OCI-LY1 (cell line): ENCODE measurements at regions not wholly inside any gene's neighbourhood (a gene's known extent, or its start where the extent isn't known, plus 50 kb on each side); places are given as distances from the start of the nearest gene placed in this dataset.

Experiments
- H2AFZ ChIP-seq: fragments of 200-600 bp; sonication (generic), shearing (Covaris generic); 2 replicates; pipeline ENCODE4 v1.6.0; 2014; ENCODE audit warnings: antibody characterized with exemption, mild to moderate bottlenecking, low read length
- H3F3A ChIP-seq: fragments of 200-600 bp; sonication (generic), shearing (Covaris generic); 2 replicates; pipeline ENCODE4 v1.6.0; 2014; ENCODE audit warnings: mild to moderate bottlenecking, antibody characterized with exemption, low read length, moderate library complexity; ENCODE audit not compliant: insufficient read depth
- H3K27ac ChIP-seq: fragments of 200-600 bp; sonication (generic); 2 replicates; pipeline ENCODE4 v1.5.1; 2014; ENCODE audit warnings: low read length, mixed run types, mild to moderate bottlenecking, low read depth; ENCODE audit not compliant: poor library complexity, severe bottlenecking
- H3K27me3 ChIP-seq: fragments of 200-600 bp; sonication (generic); 2 replicates; pipeline ENCODE4 v1.6.0; 2014; ENCODE audit warnings: antibody characterized with exemption, mild to moderate bottlenecking, low read length, moderate library complexity; ENCODE audit not compliant: insufficient read depth
- H3K36me3 ChIP-seq: fragments of 200-600 bp; sonication (generic); 2 replicates; pipeline ENCODE4 v1.6.1; 2014; ENCODE audit warnings: mild to moderate bottlenecking, antibody characterized with exemption, low read length, moderate library complexity, mixed read lengths; ENCODE audit not compliant: insufficient read depth
- H3K4me1 ChIP-seq: fragments of 200-600 bp; sonication (generic); 2 replicates; pipeline ENCODE4 v1.5.1; 2014; ENCODE audit warnings: mild to moderate bottlenecking, low read length, moderate library complexity; ENCODE audit not compliant: insufficient read depth, severe bottlenecking
- H3K4me2 ChIP-seq: fragments of 200-600 bp; sonication (generic), shearing (Covaris generic); 2 replicates; pipeline ENCODE4 v1.6.1; 2014; ENCODE audit warnings: low read length
- H3K4me3 ChIP-seq: fragments of 200-600 bp; sonication (generic); 2 replicates; pipeline ENCODE4 v1.5.1; 2014; ENCODE audit warnings: low read length, low read depth, mild to moderate bottlenecking, mixed read lengths; ENCODE audit not compliant: poor library complexity, severe bottlenecking
- H3K79me2 ChIP-seq: fragments of 200-600 bp; shearing (Covaris generic); 2 replicates; pipeline ENCODE4 v1.6.1; 2016; ENCODE audit warnings: mixed run types, low read length, mixed read lengths; ENCODE audit not compliant: insufficient read depth
- H3K9ac ChIP-seq: fragments of 200-600 bp; sonication (generic), shearing (Covaris generic); 2 replicates; pipeline ENCODE4 v1.6.1; 2014; ENCODE audit warnings: mild to moderate bottlenecking, low read length, mixed read lengths
- H3K9me2 ChIP-seq: fragments of 200-600 bp; sonication (generic), shearing (Covaris generic); 2 replicates; pipeline ENCODE4 v1.6.1; 2014; ENCODE audit warnings: low read depth, mild to moderate bottlenecking, low read length, mixed read lengths
- H3K9me3 ChIP-seq: fragments of 200-600 bp; shearing (Covaris generic); 2 replicates; pipeline ENCODE4 v1.6.1; 2014; ENCODE audit warnings: low read length, mixed read lengths
- H4K20me1 ChIP-seq: fragments of 200-600 bp; sonication (generic), shearing (Covaris generic); 2 replicates; pipeline ENCODE4 v1.6.0; 2016; ENCODE audit warnings: mild to moderate bottlenecking, low read length; ENCODE audit not compliant: insufficient read depth
- EZH2 ChIP-seq: fragments of 200-600 bp; sonication (generic), shearing (Covaris generic); IDR thresholded peaks from 2 replicates; pipeline ENCODE4 v1.8.0; 2017; ENCODE audit warnings: borderline replicate concordance, mixed run types, mild to moderate bottlenecking, antibody characterized with exemption, low read length, moderate library complexity, mixed read lengths
- TF ChIP-seq, protein P1 (sequence below): fragments of 200-600 bp; sonication (generic), shearing (Covaris generic); IDR thresholded peaks from 2 replicates; pipeline ENCODE4 v1.5.1; 2017; ENCODE audit warnings: mild to moderate bottlenecking, antibody characterized with exemption, low read length, moderate library complexity, mixed read lengths

DNA sequence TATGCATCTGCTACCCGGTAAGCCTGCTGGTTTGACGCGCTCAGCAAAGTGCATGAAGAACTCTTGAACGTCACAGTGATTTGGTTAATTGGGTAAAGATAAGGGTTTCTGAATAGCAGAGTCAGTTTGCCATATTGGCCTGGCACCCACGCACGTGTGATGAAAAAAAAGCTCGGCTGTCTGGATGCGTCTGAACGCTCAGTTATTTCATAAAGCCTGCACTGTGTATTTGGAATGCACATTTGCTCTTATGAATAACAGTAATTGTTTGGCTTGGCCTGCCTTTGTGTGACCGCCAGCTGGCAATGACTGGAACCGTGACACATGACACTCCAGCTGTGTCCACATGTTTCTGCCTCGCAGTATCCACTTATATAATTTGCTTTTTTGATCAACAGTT lies 129.2 kb upstream of the MEIS1 start:
- H4K20me1 ChIP-seq, result no peaks in the 10 kb centered on the region

DNA sequence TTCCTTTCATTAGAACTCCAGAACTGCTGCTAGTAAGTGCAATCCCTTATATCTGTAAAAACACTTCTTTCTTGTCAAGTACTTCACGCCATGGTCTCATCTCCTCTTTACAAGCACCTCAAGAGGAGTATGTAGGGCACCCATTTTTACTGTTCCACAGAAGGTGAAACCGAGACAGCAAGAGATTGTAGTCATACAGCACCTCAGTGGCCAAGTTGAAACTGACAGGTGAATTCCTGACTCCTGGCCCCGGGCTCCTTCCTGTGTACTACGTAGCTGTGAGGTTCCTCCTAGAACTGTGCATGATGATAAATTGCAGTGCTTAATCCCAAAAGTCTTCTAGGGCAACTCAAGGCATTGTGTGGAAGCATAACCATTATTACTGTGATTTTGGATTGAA lies 131.5 kb upstream of the MEIS1 start:
- Histone ChIP-seq H2AFZ (no peak overlapping the region), H3K4me1 (no peaks in the 10 kb centered on the region), H3K36me3 (no peaks in the 10 kb centered on the region), H3K27me3 (no peaks in the 10 kb centered on the region), H3K27ac (no peak overlapping the region), H3K9me3 (no peaks in the 10 kb centered on the region), H3K9ac (no peak overlapping the region), H4K20me1 (no peaks in the 10 kb centered on the region), H3K4me2 (no peak overlapping the region), H3K79me2 (no peaks in the 10 kb centered on the region), H3K9me2 (no peaks in the 10 kb centered on the region), H3K4me3 (no peak overlapping the region), H3F3A (no peaks in the 10 kb centered on the region)
- TF ChIP-seq, protein P1, sequence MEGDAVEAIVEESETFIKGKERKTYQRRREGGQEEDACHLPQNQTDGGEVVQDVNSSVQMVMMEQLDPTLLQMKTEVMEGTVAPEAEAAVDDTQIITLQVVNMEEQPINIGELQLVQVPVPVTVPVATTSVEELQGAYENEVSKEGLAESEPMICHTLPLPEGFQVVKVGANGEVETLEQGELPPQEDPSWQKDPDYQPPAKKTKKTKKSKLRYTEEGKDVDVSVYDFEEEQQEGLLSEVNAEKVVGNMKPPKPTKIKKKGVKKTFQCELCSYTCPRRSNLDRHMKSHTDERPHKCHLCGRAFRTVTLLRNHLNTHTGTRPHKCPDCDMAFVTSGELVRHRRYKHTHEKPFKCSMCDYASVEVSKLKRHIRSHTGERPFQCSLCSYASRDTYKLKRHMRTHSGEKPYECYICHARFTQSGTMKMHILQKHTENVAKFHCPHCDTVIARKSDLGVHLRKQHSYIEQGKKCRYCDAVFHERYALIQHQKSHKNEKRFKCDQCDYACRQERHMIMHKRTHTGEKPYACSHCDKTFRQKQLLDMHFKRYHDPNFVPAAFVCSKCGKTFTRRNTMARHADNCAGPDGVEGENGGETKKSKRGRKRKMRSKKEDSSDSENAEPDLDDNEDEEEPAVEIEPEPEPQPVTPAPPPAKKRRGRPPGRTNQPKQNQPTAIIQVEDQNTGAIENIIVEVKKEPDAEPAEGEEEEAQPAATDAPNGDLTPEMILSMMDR, result no peak
- TF ChIP-seq EZH2, result no peak

More for the DNA sequence above, 129.2 kb upstream of the MEIS1 start:
- H2AFZ ChIP-seq, result no peak overlapping the region
- H3K9me3 ChIP-seq, result no peaks in the 10 kb centered on the region
- no peaks in the 10 kb centered on the region for H3K4me1 ChIP-seq
- no peak overlapping the region for H3K27ac ChIP-seq
- TF ChIP-seq, protein P1, result no peak
- no peak for TF ChIP-seq EZH2
- no peak overlapping the region for H3K4me2 ChIP-seq
- H3K79me2 ChIP-seq, result no peaks in the 10 kb centered on the region
- no peaks in the 10 kb centered on the region for H3F3A ChIP-seq
- no peak overlapping the region for H3K4me3 ChIP-seq
- no peaks in the 10 kb centered on the region for H3K27me3 ChIP-seq
- no peaks in the 10 kb centered on the region for H3K36me3 ChIP-seq
- H3K9me2 ChIP-seq, result no peaks in the 10 kb centered on the region
- H3K9ac ChIP-seq, result no peak overlapping the region

DNA sequence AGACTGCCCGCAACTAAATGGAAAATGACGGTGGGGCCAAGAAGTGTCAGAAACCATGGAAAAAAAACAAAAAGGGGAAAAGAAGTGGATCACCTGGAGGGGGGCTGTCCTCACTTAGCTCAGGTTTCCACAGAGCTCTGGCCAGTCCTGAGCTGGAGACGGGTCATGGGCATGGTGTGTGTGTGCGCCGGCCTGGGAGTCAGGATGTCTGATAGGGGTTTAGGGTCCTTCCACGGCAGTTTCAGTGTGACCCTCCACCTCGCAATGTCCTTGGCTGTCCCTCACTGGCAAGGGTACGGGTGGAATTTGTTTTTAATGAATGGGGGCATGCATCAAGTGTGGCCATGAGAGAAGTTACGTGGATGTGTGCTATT lies 133.2 kb upstream of the MEIS1 start:
- Histone ChIP-seq H3K27ac (no peak overlapping the region), H3K4me2 (no peak overlapping the region), H3K27me3 (no peaks in the 10 kb centered on the region), H2AFZ (no peak overlapping the region), H4K20me1 (no peaks in the 10 kb centered on the region), H3K4me3 (no peak overlapping the region), H3K36me3 (no peaks in the 10 kb centered on the region), H3K79me2 (no peaks in the 10 kb centered on the region), H3K4me1 (no peaks in the 10 kb centered on the region), H3K9me2 (no peaks in the 10 kb centered on the region), H3K9me3 (no peaks in the 10 kb centered on the region), H3K9ac (no peak overlapping the region), H3F3A (no peaks in the 10 kb centered on the region)
- no peak for TF ChIP-seq EZH2
- TF ChIP-seq, protein P1, result no peak
